ENCODE measurements at regions not wholly inside any gene's neighbourhood (a gene's known extent, or its start where the extent isn't known, plus 50 kb on each side); places are given as distances from the start of the nearest gene placed in this dataset.

GRCh38 chr3:22938739-22939138 is 264.4 kb upstream of the UBE2E2 start:
- Histone ChIP-seq H3K27me3 (ENCODE audit: control insufficient read depth, insufficient read depth) (no peaks in the 10 kb centered on the region), H3K27ac (ENCODE audit: low read length) (no peak overlapping the region), H3K4me1 (ENCODE audit: control insufficient read depth, insufficient read depth, low read length) (no peaks in the 10 kb centered on the region), H3K9me3 (ENCODE audit: control insufficient read depth, low read length) (no peaks in the 10 kb centered on the region), H3K4me3 (ENCODE audit: low read length) (no peak overlapping the region)
- DNase-seq (no peak), ATAC-seq (no peak)
- WGBS: 94% methylated on average over 5 of the region's 5 CpGs
- intact Hi-C loops (cut with DNase I): no loop called here

- Histone ChIP-seq H3K4me3 (ENCODE audit: low read length) (no peak overlapping the region), H3K27me3 (ENCODE audit: control insufficient read depth, insufficient read depth) (no peaks in the 10 kb centered on the region), H3K27ac (ENCODE audit: low read length) (no peak overlapping the region), H3K9me3 (ENCODE audit: control insufficient read depth, low read length) (no peaks in the 10 kb centered on the region), H3K4me1 (ENCODE audit: control insufficient read depth, insufficient read depth, low read length) (no peaks in the 10 kb centered on the region)
- ATAC-seq (no peak), DNase-seq (no peak)
- 63% methylated on average over 2 of the region's 2 CpGs for WGBS
- intact Hi-C loops (cut with DNase I): no loop called here
These were observed 263.8 kb upstream of the UBE2E2 start for GRCh38 chr3:22939349-22939748.

DNA sequence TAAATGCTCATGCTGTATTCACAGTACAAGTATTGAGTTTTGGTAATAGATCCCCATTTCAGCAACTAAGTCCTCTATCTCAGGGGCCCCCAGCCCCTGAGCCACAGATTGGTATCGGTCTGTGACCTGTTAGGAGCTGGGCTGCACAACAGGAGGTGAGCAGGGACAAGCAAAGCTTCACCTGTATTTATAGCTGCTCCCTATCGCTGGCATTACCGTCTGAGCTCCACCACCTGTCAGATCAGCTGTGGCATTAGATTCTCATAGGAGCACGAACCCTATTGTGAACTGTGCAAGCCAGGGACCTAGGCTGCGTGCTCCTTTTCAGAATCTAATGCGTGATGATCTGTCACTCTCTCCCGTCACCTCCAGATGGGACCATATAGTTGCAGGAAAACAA is 262.8 kb upstream of the UBE2E2 start:
- H3K27ac ChIP-seq (ENCODE audit: low read length): no peak overlapping the region
- no peaks in the 10 kb centered on the region for H3K4me1 ChIP-seq (ENCODE audit: control insufficient read depth, insufficient read depth, low read length)
- no peaks in the 10 kb centered on the region for H3K27me3 ChIP-seq (ENCODE audit: control insufficient read depth, insufficient read depth)
- H3K9me3 ChIP-seq (ENCODE audit: control insufficient read depth, low read length): no peaks in the 10 kb centered on the region
- intact Hi-C loops (cut with DNase I): no loop called here
- H3K4me3 ChIP-seq (ENCODE audit: low read length): no peak overlapping the region
- DNase-seq (no peak), ATAC-seq (no peak)
- 93% methylated on average over 7 of the region's 7 CpGs for WGBS

GRCh38 chr3:22942981-22943380 is 260.1 kb upstream of the UBE2E2 start:
- no peak overlapping the region for H3K27ac ChIP-seq (ENCODE audit: low read length)
- intact Hi-C loops (cut with DNase I): no loop called here
- H3K4me1 ChIP-seq (ENCODE audit: control insufficient read depth, insufficient read depth, low read length): no peaks in the 10 kb centered on the region
- no peak for DNase-seq
- ATAC-seq: no peak
- no peak overlapping the region for H3K4me3 ChIP-seq (ENCODE audit: low read length)
- H3K9me3 ChIP-seq (ENCODE audit: control insufficient read depth, low read length): no peaks in the 10 kb centered on the region
- no peaks in the 10 kb centered on the region for H3K27me3 ChIP-seq (ENCODE audit: control insufficient read depth, insufficient read depth)

DNA sequence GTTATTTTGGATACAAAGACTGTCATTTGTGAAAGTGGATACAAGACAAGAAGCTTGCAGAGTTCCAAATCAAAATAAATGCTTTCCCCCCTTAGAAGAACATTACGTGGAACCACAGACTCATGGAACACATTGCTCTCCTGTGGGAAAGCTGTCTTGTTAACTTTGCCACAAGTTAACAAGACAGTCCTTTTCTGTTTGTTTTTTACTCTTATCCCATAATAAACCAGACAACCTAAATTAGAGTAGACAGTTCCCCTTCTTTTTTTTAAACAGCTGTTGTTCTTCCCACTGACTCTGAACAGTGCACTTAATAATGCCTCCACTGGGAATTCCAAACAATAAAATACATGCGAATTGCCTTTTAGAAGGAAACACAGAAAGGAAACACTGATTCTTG is 255.3 kb upstream of the UBE2E2 start:
- Histone ChIP-seq H3K27me3 (ENCODE audit: control insufficient read depth, insufficient read depth) (no peaks in the 10 kb centered on the region), H3K4me3 (ENCODE audit: low read length) (no peak overlapping the region), H3K27ac (ENCODE audit: low read length) (no peak overlapping the region), H3K9me3 (ENCODE audit: control insufficient read depth, low read length) (no peaks in the 10 kb centered on the region), H3K4me1 (ENCODE audit: control insufficient read depth, insufficient read depth, low read length) (no peaks in the 10 kb centered on the region)
- intact Hi-C loops (cut with DNase I): no loop called here
- ATAC-seq (no peak), DNase-seq (no peak)
- 41% methylated on average over 2 of the region's 2 CpGs for WGBS

DNA sequence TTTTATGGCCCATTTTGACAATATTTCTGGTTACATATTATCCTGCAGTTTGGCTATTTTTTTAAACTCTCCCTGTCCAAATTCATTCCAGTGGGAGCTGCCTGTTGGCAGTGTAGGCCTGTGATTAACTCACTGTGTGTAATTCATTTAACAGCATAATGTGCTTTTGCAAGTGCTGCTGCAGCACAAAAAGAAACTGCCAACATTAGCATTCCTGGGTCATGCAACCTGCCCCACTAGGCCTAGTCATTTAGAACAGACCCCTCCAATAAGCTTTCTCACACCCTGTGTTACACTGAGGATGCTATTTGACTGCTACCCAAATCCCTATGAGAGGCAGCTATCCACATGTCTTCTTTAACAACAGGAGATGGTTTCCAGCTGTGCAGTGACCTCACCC is 251.2 kb upstream of the UBE2E2 start:
- Histone ChIP-seq H3K4me3 (ENCODE audit: low read length) (no peak overlapping the region), H3K9me3 (ENCODE audit: control insufficient read depth, low read length) (no peaks in the 10 kb centered on the region), H3K4me1 (ENCODE audit: control insufficient read depth, insufficient read depth, low read length) (no peaks in the 10 kb centered on the region), H3K27ac (ENCODE audit: low read length) (no peak overlapping the region), H3K27me3 (ENCODE audit: control insufficient read depth, insufficient read depth) (no peaks in the 10 kb centered on the region)
- ATAC-seq (peak; percentile 54 to 89), DNase-seq (peak; percentile 18 to 73 (median 44))
- intact Hi-C loops (cut with DNase I): no loop called here

DNA sequence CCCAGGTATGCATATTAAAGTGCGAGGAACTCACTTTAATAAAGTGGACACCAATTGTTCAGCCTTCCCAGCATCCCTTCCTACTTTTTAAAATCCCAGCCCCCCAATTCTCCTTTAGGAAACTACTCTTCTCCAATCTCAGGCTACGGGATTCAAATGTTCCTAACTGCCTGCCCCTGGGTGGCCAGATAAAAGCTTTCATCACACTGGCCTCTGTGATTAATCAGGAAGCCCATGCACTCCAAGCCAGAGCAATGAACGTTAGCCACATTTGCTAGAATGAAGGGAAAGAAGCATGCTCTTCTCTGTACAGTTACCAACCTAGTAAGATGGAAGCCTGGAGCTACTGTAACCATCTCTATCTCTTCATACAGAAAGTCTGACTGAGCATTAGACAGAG is 250.3 kb upstream of the UBE2E2 start:
- Histone ChIP-seq H3K4me3 (ENCODE audit: low read length) (no peak overlapping the region), H3K9me3 (ENCODE audit: control insufficient read depth, low read length) (no peaks in the 10 kb centered on the region), H3K27ac (ENCODE audit: low read length) (no peak overlapping the region), H3K27me3 (ENCODE audit: control insufficient read depth, insufficient read depth) (no peaks in the 10 kb centered on the region), H3K4me1 (ENCODE audit: control insufficient read depth, insufficient read depth, low read length) (no peaks in the 10 kb centered on the region)
- intact Hi-C loops (cut with DNase I): no loop called here
- 57% methylated on average over 3 of the region's 3 CpGs for WGBS
- DNase-seq: no peak
- ATAC-seq: peak in 1 of 2 donors; percentile 40

GRCh38 chr3:22959593-22959992 is 243.5 kb upstream of the UBE2E2 start:
- H3K4me3 ChIP-seq (ENCODE audit: low read length): no peak overlapping the region
- 58% methylated on average over 3 of the region's 3 CpGs for WGBS
- H3K4me1 ChIP-seq (ENCODE audit: control insufficient read depth, insufficient read depth, low read length): no peaks in the 10 kb centered on the region
- no peak for DNase-seq
- no peaks in the 10 kb centered on the region for H3K27me3 ChIP-seq (ENCODE audit: control insufficient read depth, insufficient read depth)
- H3K9me3 ChIP-seq (ENCODE audit: control insufficient read depth, low read length): no peaks in the 10 kb centered on the region
- intact Hi-C loops (cut with DNase I): no loop called here
- ATAC-seq: no peak
- H3K27ac ChIP-seq (ENCODE audit: low read length): no peak overlapping the region

- H3K4me3 ChIP-seq (ENCODE audit: low read length): no peak overlapping the region
- H3K27ac ChIP-seq (ENCODE audit: low read length): no peak overlapping the region
- intact Hi-C loops (cut with DNase I): loop anchor here in 2 of 4 donors (5.0 to 10.0 kb wide), 2 partner anchors 396 to 398 kb away; no protein-coding TSS in a partner anchor
- 16% methylated on average over 8 of the region's 8 CpGs for WGBS
- ATAC-seq (no peak), DNase-seq (peak in 2 of 3 donors; percentile 35 to 67)
- no peaks in the 10 kb centered on the region for H3K4me1 ChIP-seq (ENCODE audit: control insufficient read depth, insufficient read depth, low read length)
- no peaks in the 10 kb centered on the region for H3K9me3 ChIP-seq (ENCODE audit: control insufficient read depth, low read length)
- no peaks in the 10 kb centered on the region for H3K27me3 ChIP-seq (ENCODE audit: control insufficient read depth, insufficient read depth)
These were observed 242.8 kb upstream of the UBE2E2 start for GRCh38 chr3:22960105-22960984.

GRCh38 chr3:22962244-22962643 is 240.9 kb upstream of the UBE2E2 start:
- 89% methylated on average over 3 of the region's 3 CpGs for WGBS
- Histone ChIP-seq H3K27me3 (ENCODE audit: control insufficient read depth, insufficient read depth) (no peaks in the 10 kb centered on the region), H3K4me1 (ENCODE audit: control insufficient read depth, insufficient read depth, low read length) (no peaks in the 10 kb centered on the region), H3K4me3 (ENCODE audit: low read length) (no peak overlapping the region), H3K27ac (ENCODE audit: low read length) (no peak overlapping the region), H3K9me3 (ENCODE audit: control insufficient read depth, low read length) (no peaks in the 10 kb centered on the region)
- intact Hi-C loops (cut with DNase I): loop anchor here in 2 of 4 donors (5.0 to 10.0 kb wide), 2 partner anchors 397 to 400 kb away; no protein-coding TSS in a partner anchor
- ATAC-seq: no peak
- no peak for DNase-seq

GRCh38 chr3:22966349-22966748 is 236.8 kb upstream of the UBE2E2 start:
- intact Hi-C loops (cut with DNase I): loop anchor here in 1 of 4 donors (10.0 kb wide), 1 partner anchor 402 kb away; no protein-coding TSS in a partner anchor
- Histone ChIP-seq H3K4me3 (ENCODE audit: low read length) (no peak overlapping the region), H3K27ac (ENCODE audit: low read length) (no peak overlapping the region), H3K27me3 (ENCODE audit: control insufficient read depth, insufficient read depth) (no peaks in the 10 kb centered on the region), H3K4me1 (ENCODE audit: control insufficient read depth, insufficient read depth, low read length) (no peaks in the 10 kb centered on the region), H3K9me3 (ENCODE audit: control insufficient read depth, low read length) (no peaks in the 10 kb centered on the region)
- ATAC-seq (no peak), DNase-seq (no peak)

Data from right cardiac atrium (tissue), 5 donors.